ENCODE measurements at regions not wholly inside any gene's neighbourhood (a gene's known extent, or its start where the extent isn't known, plus 50 kb on each side); places are given as distances from the start of the nearest gene placed in this dataset.

GRCh38 chr16:55929181-55929580, 54.0 kb upstream of the CES5A start:
- Mint-ChIP-seq H3K27ac (no peak overlapping the region), H3K9me3 (peaks cover 3% of the 10 kb centered on the region; the same call in 1 of the 2 replicates), H3K4me3 (no peak overlapping the region), H3K27me3 (ENCODE audit: insufficient read depth) (no peaks in the 10 kb centered on the region), H3K4me1 (ENCODE audit: low read depth) (no peaks in the 10 kb centered on the region), H3K36me3 (ENCODE audit: low read depth) (no peaks in the 10 kb centered on the region)
- TF ChIP-seq CTCF (IDR thresholded peaks at IDR 0.05), result no peak
- DNase-seq, result no peak

DNA sequence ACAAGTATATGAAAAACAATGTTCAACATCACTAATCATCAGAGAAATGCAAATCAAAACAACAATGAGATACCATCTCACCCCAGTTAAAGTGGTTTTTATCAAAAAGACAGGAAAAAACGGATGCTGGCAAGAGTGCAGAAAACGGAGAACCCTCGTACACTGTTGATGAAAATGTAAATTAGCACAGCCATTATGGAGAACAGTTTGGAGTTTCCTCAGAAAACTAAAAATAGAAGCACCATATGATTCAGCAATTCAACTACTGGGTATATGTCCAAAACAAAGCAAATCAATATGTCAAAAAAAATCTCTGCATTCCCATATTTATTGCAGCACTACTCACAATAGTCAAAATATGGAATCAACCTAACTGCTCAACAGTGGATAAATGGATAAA, 50.1 kb upstream of the CES5A start:
- no peak overlapping the region for H3K27ac Mint-ChIP-seq
- no peaks in the 10 kb centered on the region for H3K36me3 Mint-ChIP-seq (ENCODE audit: low read depth)
- no peak for DNase-seq
- no peaks in the 10 kb centered on the region for H3K27me3 Mint-ChIP-seq (ENCODE audit: insufficient read depth)
- no peak overlapping the region for H3K4me3 Mint-ChIP-seq
- no peaks in the 10 kb centered on the region for H3K4me1 Mint-ChIP-seq (ENCODE audit: low read depth)
- peaks cover 13% of the 10 kb centered on the region for H3K9me3 Mint-ChIP-seq
- no peak for TF ChIP-seq CTCF (IDR thresholded peaks at IDR 0.05)
